ENCODE measurements at regions not wholly inside any gene's neighbourhood (a gene's known extent, or its start where the extent isn't known, plus 50 kb on each side); places are given as distances from the start of the nearest gene placed in this dataset.

- no peaks in the 10 kb centered on the region for H3K36me3 ChIP-seq (ENCODE audit: control insufficient read depth, insufficient read depth, low read length)
- no peaks in the 10 kb centered on the region for H3K27me3 ChIP-seq (ENCODE audit: control insufficient read depth, insufficient read depth, low read length)
- no peak overlapping the region for H3K4me3 ChIP-seq (ENCODE audit: low read depth, low read length)
- H3K9me3 ChIP-seq (ENCODE audit: control insufficient read depth, insufficient read depth, low read length) = no peaks in the 10 kb centered on the region
- no peaks in the 10 kb centered on the region for H3K4me1 ChIP-seq (ENCODE audit: control insufficient read depth, insufficient read depth, low read length)
- H3K9ac ChIP-seq (ENCODE audit: low read depth, low read length) = no peak overlapping the region
These were observed 155.8 kb downstream of the ZNF608 start for GRCh38 chr5:124590686-124591085.

DNA sequence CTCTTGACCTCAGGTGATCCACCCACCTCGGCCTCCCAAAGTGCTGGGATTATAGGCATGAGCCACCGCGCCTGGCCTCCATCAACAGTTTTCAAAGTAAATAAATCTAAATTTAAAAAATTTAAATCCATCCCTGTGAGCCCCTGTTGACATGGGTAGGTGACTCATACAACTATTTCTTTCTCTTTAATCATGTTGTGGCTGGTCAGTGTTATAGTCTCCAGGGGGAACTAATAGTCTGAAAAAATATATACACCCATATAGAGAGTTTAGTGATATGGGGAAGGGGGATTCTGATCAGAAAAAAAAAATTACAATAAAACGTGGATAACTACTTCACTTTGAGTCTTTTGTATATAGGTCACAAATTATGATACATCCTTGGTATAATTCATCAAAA is 159.2 kb downstream of the ZNF608 start:
- Histone ChIP-seq H3K4me3 (ENCODE audit: low read depth, low read length) (no peak overlapping the region), H3K4me1 (ENCODE audit: control insufficient read depth, insufficient read depth, low read length) (peaks cover 10% of the 10 kb centered on the region), H3K9ac (ENCODE audit: low read depth, low read length) (no peak overlapping the region), H3K9me3 (ENCODE audit: control insufficient read depth, insufficient read depth, low read length) (no peaks in the 10 kb centered on the region), H3K36me3 (ENCODE audit: control insufficient read depth, insufficient read depth, low read length) (no peaks in the 10 kb centered on the region), H3K27me3 (ENCODE audit: control insufficient read depth, insufficient read depth, low read length) (no peaks in the 10 kb centered on the region)

GRCh38 chr5:124584991-124585715 is 161.3 kb downstream of the ZNF608 start:
- no peak overlapping the region for H3K4me3 ChIP-seq (ENCODE audit: low read depth, low read length)
- H3K4me1 ChIP-seq (ENCODE audit: control insufficient read depth, insufficient read depth, low read length) = peaks cover 21% of the 10 kb centered on the region
- no peaks in the 10 kb centered on the region for H3K9me3 ChIP-seq (ENCODE audit: control insufficient read depth, insufficient read depth, low read length)
- no peak overlapping the region for H3K9ac ChIP-seq (ENCODE audit: low read depth, low read length)
- no peaks in the 10 kb centered on the region for H3K27me3 ChIP-seq (ENCODE audit: control insufficient read depth, insufficient read depth, low read length)
- no peaks in the 10 kb centered on the region for H3K36me3 ChIP-seq (ENCODE audit: control insufficient read depth, insufficient read depth, low read length)

- Histone ChIP-seq H3K9me3 (ENCODE audit: control insufficient read depth, insufficient read depth, low read length) (no peaks in the 10 kb centered on the region), H3K36me3 (ENCODE audit: control insufficient read depth, insufficient read depth, low read length) (no peaks in the 10 kb centered on the region), H3K4me1 (ENCODE audit: control insufficient read depth, insufficient read depth, low read length) (peaks cover 21% of the 10 kb centered on the region), H3K9ac (ENCODE audit: low read depth, low read length) (no peak overlapping the region), H3K27me3 (ENCODE audit: control insufficient read depth, insufficient read depth, low read length) (no peaks in the 10 kb centered on the region), H3K4me3 (ENCODE audit: low read depth, low read length) (no peak overlapping the region)
These were observed 162.7 kb downstream of the ZNF608 start for GRCh38 chr5:124583469-124584350.

DNA sequence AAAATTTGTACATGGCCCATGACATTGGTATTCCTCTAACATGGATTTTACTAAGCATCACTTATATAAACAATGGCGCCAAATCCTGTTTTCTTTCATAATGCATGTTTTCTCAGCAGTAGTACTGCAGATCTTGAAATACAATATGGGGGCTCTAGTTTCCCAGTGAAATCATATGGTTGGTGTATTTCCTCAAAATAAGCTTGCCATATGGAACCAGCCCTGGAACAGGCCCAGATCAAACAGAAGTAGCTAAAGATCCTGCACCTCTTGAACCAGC is 163.9 kb downstream of the ZNF608 start:
- Histone ChIP-seq H3K9me3 (ENCODE audit: control insufficient read depth, insufficient read depth, low read length) (no peaks in the 10 kb centered on the region), H3K27me3 (ENCODE audit: control insufficient read depth, insufficient read depth, low read length) (no peaks in the 10 kb centered on the region), H3K4me3 (ENCODE audit: low read depth, low read length) (no peak overlapping the region), H3K36me3 (ENCODE audit: control insufficient read depth, insufficient read depth, low read length) (no peaks in the 10 kb centered on the region), H3K9ac (ENCODE audit: low read depth, low read length) (no peak overlapping the region), H3K4me1 (ENCODE audit: control insufficient read depth, insufficient read depth, low read length) (peaks cover 21% of the 10 kb centered on the region)

DNA sequence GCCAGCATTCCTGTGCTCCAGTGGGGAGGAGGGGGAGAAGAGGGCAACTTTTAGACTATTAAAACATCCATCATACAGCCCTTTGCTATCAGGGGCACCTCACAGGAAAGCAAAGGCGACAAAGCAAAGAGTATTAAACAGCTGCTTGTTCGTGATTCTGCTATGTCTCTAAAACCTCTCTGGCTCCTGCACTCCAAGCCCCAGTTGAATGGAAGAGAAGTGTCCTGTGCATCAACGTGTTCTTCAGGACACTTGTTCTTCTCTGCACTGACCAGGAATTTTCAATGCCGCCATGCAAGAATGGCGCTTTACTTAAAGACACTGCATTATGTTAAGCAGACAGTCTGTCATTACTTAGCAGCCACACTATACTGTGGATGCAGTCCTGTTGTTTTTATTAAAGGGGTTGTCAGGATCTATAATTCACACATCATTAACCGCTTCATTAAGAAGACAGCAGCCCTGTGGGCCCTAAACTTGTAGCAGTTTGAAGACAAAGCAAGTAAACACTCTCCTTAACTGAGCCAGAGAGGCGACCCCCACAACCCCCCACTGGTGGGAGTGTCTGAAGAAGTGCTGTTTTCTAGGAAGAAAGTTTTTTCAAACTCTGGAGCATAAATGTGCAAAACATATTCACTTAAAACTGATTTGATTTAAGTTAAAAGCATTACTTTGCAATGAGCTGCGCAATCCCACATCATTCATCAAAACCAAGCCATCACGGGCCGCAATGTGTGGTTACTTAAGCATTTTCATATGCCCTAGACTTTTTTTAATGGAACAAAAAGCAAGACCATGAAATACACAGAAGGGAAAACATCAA is 164.5 kb downstream of the ZNF608 start:
- Histone ChIP-seq H3K9ac (ENCODE audit: low read depth, low read length) (no peak overlapping the region), H3K4me3 (ENCODE audit: low read depth, low read length) (no peak overlapping the region), H3K4me1 (ENCODE audit: control insufficient read depth, insufficient read depth, low read length) (peaks cover 21% of the 10 kb centered on the region), H3K9me3 (ENCODE audit: control insufficient read depth, insufficient read depth, low read length) (no peaks in the 10 kb centered on the region), H3K36me3 (ENCODE audit: control insufficient read depth, insufficient read depth, low read length) (no peaks in the 10 kb centered on the region), H3K27me3 (ENCODE audit: control insufficient read depth, insufficient read depth, low read length) (no peaks in the 10 kb centered on the region)

GRCh38 chr5:124580925-124581737 is 165.3 kb downstream of the ZNF608 start:
- Histone ChIP-seq H3K9ac (ENCODE audit: low read depth, low read length) (no peak overlapping the region), H3K27me3 (ENCODE audit: control insufficient read depth, insufficient read depth, low read length) (no peaks in the 10 kb centered on the region), H3K9me3 (ENCODE audit: control insufficient read depth, insufficient read depth, low read length) (no peaks in the 10 kb centered on the region), H3K4me3 (ENCODE audit: low read depth, low read length) (no peak overlapping the region), H3K36me3 (ENCODE audit: control insufficient read depth, insufficient read depth, low read length) (no peaks in the 10 kb centered on the region), H3K4me1 (ENCODE audit: control insufficient read depth, insufficient read depth, low read length) (peaks cover 23% of the 10 kb centered on the region)

DNA sequence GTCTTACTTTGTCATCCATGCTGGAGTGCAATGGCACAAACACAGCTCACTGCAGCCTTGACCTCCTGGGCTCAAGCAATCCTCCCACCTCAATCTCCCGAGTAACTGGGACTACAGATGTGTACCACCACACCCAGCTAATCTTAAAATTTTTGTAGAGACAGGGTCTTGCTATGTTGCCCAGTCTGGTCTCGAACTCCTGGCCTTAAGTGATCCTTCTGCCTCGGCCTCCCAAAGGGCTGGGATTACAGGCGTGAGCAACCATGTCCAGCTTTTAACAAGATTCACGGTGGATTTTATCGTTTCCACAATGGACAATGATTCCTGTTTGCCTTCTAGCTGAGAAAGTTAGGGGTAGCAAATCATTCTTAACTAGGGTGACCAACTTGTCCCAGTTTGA is 165.9 kb downstream of the ZNF608 start:
- Histone ChIP-seq H3K9me3 (ENCODE audit: control insufficient read depth, insufficient read depth, low read length) (no peaks in the 10 kb centered on the region), H3K36me3 (ENCODE audit: control insufficient read depth, insufficient read depth, low read length) (no peaks in the 10 kb centered on the region), H3K4me3 (ENCODE audit: low read depth, low read length) (no peak overlapping the region), H3K9ac (ENCODE audit: low read depth, low read length) (no peak overlapping the region), H3K27me3 (ENCODE audit: control insufficient read depth, insufficient read depth, low read length) (no peaks in the 10 kb centered on the region), H3K4me1 (ENCODE audit: control insufficient read depth, insufficient read depth, low read length) (peaks cover 26% of the 10 kb centered on the region)

DNA sequence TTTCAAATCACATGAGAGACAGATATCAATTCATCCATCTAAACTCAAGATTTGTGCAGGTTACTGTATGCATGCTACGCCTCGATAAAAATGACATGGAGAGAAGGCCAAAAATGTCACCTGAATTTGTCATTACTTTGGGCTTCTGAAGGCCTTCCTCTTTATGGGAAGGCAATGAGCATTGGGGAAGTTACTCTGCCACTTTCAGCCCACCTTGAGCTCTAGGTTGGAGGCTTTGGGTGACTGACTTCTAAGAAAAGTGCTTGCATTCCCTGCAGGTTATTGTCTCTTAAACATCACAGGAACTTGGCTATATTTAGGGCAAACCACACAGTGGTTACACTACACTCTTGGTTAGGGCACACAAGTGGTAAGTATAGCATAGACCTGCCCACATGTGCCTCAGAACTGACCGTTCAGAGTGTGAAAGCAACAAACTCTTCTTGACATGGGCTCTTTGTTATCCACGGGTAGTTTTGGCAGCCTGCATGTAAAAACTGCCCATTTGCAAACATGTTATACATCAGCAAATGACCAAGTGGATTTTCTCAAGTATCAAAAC is 169.5 kb downstream of the ZNF608 start:
- H3K4me3 ChIP-seq (ENCODE audit: low read depth, low read length) = no peak overlapping the region
- no peaks in the 10 kb centered on the region for H3K9me3 ChIP-seq (ENCODE audit: control insufficient read depth, insufficient read depth, low read length)
- H3K9ac ChIP-seq (ENCODE audit: low read depth, low read length) = no peak overlapping the region
- peaks cover 24% of the 10 kb centered on the region for H3K4me1 ChIP-seq (ENCODE audit: control insufficient read depth, insufficient read depth, low read length)
- no peaks in the 10 kb centered on the region for H3K27me3 ChIP-seq (ENCODE audit: control insufficient read depth, insufficient read depth, low read length)
- H3K36me3 ChIP-seq (ENCODE audit: control insufficient read depth, insufficient read depth, low read length) = no peaks in the 10 kb centered on the region

DNA sequence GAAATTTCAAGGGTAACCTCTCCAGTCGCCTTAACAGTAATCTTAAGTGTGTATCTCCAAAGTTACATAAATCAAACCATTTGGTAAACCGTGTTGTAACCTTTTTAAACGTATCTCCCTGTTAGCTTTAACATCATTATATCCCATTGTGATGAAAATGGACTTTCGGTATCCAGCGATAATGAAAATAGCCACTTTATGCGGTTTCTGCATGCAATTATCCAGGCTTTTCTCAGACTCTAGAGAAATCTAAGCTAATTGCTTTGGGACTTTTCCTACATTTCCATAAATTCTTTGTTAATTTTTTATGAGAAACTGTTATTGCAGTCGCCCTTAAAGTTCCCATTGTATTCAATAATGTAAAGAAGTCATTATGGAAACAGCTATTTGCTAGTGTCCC is 170.7 kb downstream of the ZNF608 start:
- H3K36me3 ChIP-seq (ENCODE audit: control insufficient read depth, insufficient read depth, low read length) = no peaks in the 10 kb centered on the region
- H3K9me3 ChIP-seq (ENCODE audit: control insufficient read depth, insufficient read depth, low read length) = no peaks in the 10 kb centered on the region
- no peak overlapping the region for H3K9ac ChIP-seq (ENCODE audit: low read depth, low read length)
- no peaks in the 10 kb centered on the region for H3K27me3 ChIP-seq (ENCODE audit: control insufficient read depth, insufficient read depth, low read length)
- H3K4me1 ChIP-seq (ENCODE audit: control insufficient read depth, insufficient read depth, low read length) = peaks cover 16% of the 10 kb centered on the region
- no peak overlapping the region for H3K4me3 ChIP-seq (ENCODE audit: low read depth, low read length)

Measured in iPS-15b (cell line).